ENCODE measurements at regions not wholly inside any gene's neighbourhood (a gene's known extent, or its start where the extent isn't known, plus 50 kb on each side); places are given as distances from the start of the nearest gene placed in this dataset.
"Not testable (repeated sequence)": the region's sequence is repeated elsewhere in the genome, so short reads cannot be mapped to it uniquely, and the experiment has no call there.

DNA sequence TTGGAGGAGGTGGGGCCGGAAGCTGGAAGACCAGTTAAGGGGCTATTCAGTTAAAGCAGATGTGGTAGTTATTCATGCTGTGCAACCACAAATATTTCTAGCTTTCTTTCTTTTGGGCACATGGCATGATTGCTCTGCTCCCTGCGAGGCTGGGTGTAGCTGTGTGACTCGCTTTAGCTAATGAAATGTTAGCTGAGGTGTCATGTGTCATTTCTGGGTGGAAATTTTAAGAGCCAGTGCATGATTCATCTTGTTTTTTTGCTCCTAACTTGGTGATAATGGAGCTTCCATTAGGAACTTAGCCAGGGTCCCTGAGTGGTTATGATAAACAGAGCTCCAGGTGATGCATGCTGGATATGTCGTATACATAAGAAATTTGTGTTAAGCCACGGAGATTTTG is 300.6 kb downstream of the SATB1 start:
- no peak for DNase-seq (ENCODE audit: low spot score)

DNA sequence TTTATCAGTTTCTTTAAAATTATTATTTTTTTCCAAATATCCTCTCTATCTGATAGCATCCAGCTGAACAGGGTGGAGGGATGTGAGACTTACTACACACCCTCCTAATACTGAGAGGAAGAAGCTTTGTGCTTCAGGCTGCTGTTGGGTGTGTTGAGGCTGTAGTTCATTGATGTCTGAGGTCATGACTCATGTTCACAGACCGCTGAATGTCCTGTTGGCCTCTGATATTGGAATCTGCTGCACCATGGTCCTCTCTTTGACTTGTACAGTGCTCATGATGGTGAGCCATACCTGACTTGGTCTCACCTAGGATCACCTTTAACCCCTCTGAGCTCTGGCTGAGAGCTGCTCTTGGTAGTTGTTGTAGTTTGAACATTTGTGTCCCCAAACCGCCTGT is 302.9 kb downstream of the SATB1 start:
- no peak for DNase-seq (ENCODE audit: low spot score)

- DNase-seq (ENCODE audit: low spot score), result no peak
Observed at GRCh38 chr3:18121020-18121419, 304.1 kb downstream of the SATB1 start.

- DNase-seq (ENCODE audit: low spot score), result no peak
Observed at GRCh38 chr3:18119866-18120265, 305.3 kb downstream of the SATB1 start.

GRCh38 chr3:18114894-18115293 is 310.2 kb downstream of the SATB1 start:
- DNase-seq (ENCODE audit: low spot score), result no peak

GRCh38 chr3:18113417-18113816 is 311.7 kb downstream of the SATB1 start:
- DNase-seq (ENCODE audit: low spot score), result no peak

DNA sequence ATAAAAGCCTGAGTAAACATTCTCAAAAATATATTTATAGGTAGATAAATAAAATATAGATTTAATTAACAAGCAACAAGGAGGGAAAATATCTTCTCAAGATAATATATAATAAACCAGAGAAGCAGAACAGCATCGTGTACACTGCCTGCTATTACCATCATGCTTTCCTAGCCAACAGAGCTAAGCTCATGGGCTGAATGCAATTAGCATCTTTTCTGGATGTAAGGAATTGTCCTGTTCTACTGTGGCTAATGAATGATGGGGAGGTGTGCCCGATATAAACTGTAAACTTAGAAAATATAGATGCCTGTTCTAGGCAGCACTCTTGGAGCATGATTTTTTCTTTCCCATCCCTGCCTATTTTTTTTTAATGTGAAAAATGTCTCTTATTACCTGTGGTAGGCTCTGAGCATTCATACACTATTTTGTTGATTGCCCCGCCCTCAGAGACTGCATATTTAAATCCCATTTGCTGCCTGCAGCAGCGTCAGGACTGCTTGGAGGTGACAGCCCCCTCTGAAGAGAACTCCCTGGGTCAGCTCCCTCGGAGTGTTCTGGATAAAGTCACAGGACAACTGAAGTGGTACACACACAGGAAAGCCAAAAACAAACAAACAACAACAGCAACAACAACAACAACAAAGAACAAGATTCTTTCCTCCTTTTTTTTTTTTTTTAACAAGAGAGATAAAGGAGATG is 312.3 kb downstream of the SATB1 start:
- no peak for DNase-seq (ENCODE audit: low spot score)

GRCh38 chr3:18111796-18112232 is 313.3 kb downstream of the SATB1 start:
- peak; percentile 27 for DNase-seq (ENCODE audit: low spot score)

- DNase-seq (ENCODE audit: low spot score), result no peak
Observed at GRCh38 chr3:18103591-18103990, 321.5 kb downstream of the SATB1 start.

DNA sequence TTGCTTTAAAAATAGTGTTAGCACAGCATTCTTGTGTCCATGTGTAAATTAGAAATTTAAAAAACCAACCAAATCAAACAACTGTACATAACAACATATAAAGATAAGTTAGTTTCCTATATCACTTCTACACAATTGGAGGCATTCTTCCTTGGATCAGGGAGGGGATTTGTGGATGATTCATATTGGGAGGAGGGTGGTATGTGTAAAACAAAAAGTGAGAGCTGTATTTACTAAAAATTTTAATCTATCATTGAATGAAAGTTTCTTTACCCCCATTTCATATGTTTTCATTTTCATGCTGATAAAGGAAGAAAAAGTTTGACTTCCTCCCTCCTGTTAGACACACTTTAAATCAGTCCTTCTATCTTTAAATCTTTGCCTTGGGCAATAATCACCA is 325.0 kb downstream of the SATB1 start:
- DNase-seq (ENCODE audit: low spot score), result no peak

DNA sequence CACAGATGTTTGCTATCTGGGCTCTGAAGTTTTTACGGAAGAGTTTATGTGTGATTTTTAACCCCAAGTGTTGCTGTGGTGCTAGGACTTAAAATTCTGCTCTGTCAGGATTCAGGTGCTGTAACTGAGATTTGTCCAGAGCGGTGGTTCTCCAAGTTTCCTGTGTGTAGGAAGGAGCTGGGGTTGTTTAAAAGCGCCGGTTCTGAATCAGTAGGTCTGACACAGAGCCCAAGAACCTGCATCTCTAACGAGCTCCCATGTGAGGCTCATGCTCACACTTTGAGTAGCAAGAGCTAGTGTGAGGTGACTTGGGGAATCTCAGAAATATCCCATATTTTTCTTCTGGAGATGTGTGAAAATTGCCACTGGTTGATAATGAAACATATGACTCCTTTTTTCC is 325.5 kb downstream of the SATB1 start:
- no peak for DNase-seq (ENCODE audit: low spot score)

GRCh38 chr3:18098960-18099587 is 326.1 kb downstream of the SATB1 start:
- DNase-seq (ENCODE audit: low spot score), result no peak

- no peak for DNase-seq (ENCODE audit: low spot score)
Observed at GRCh38 chr3:18097989-18098388, 327.1 kb downstream of the SATB1 start.

GRCh38 chr3:18097473-18097872 is 327.7 kb downstream of the SATB1 start:
- no peak for DNase-seq (ENCODE audit: low spot score)

- no peak for DNase-seq (ENCODE audit: low spot score)
Observed at GRCh38 chr3:18092726-18093125, 332.4 kb downstream of the SATB1 start.

- no peak for DNase-seq (ENCODE audit: low spot score)
Observed at GRCh38 chr3:18090377-18090776, 334.8 kb downstream of the SATB1 start.

GRCh38 chr3:18087988-18088387 is 337.2 kb downstream of the SATB1 start:
- no peak for DNase-seq (ENCODE audit: low spot score)

GRCh38 chr3:18086760-18087159 is 338.4 kb downstream of the SATB1 start:
- DNase-seq (ENCODE audit: low spot score), result no peak

DNA sequence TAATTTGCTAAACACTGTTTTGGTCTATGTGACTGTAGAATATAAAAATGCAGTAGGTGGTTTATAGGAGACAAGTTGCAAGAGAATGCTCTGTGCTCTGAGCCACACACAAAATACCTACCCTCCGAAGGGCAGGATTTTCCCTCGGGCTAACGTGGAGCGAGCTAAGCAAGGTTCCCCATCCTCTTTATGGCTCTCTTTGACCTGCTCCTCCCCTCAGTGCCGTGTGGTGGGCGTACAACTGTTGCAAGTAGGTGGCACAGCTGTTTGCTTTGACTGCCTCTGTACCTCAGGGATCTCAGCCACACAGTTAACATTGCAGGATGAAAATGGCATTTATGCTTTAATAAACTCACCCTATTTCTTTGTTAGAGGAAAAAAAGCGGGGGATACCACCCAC is 339.1 kb downstream of the SATB1 start:
- DNase-seq (ENCODE audit: low spot score), result no peak

DNA sequence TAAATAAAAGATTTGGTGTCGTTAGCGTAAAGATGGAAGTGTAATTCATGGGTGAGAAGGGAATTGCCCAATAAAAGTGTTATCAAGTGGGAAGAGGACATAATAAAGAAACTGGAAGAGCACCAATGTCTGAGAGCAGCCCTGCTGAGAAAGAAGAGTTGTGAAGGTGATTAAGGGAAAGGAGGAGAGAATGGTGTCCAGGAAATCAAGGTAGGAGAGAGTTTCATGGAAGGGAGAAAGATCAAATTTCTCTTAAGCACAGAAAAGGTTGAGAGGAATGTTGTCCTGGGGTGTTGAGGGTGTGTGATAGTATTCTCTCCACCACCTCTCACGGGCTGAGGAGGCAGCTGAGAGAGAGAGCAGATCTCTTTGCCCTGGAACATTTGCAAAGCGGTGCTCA is 339.7 kb downstream of the SATB1 start:
- DNase-seq (ENCODE audit: low spot score), result no peak

- not testable (repeated sequence) for DNase-seq (ENCODE audit: low spot score)
Observed at GRCh38 chr3:18083273-18083590, 340.8 kb upstream of the TBC1D5 start.

- DNase-seq (ENCODE audit: low spot score), result no peak
Observed at GRCh38 chr3:18082551-18083272, 340.3 kb upstream of the TBC1D5 start.

DNA sequence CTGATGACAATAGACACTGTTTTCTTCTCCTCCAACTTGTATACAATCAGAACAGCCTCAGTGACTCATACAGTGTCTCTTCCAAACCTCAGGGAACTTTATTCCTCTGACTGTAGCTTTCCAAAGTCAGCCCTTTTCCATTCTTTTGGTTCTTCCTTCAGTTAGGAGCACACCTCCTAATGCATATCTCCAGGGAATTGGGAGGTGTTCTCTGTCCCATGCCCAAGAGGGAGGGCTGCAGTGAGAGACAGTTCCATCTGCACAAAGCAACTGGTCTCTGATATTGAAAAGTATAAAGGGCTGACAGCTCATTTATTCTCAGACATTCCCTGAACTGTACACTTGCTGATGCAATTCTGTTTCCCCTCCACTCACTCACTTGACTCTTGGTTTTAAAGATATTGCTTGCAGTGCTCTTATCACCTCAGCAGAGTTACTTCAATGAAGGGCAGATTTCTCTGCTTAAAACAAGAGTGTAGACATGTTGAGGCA is 337.8 kb upstream of the TBC1D5 start:
- DNase-seq (ENCODE audit: low spot score), result no peak

All from NAMALWA (cell line).